Hepatic stellate cell (primary cell): ENCODE measurements at regions not wholly inside any gene's neighbourhood (a gene's known extent, or its start where the extent isn't known, plus 50 kb on each side); places are given as distances from the start of the nearest gene placed in this dataset.

Source experiments
- DNase-seq: peaks from one replicate; pipeline ENCODE4 v3.0.0; 2011; ENCODE audit warnings: low spot score

DNA sequence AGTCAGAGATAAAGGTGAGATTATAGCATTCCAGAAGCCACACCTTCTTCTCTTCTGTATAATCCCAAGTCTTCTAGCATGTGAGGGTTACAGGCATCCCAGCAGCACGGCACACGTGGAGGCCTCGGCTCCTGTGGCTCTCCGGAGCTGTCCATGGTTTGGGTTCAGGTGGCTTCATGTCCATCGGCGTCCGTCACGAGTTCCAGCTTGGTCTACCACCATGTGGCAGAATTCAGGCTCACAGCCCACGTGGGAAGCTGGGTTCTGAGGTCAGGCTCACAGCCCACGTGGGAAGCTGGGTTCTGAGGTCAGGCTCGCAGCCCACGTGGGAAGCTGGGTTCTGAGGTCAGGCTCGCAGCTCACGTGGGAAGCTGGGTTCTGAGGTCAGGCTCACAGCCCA is 378.3 kb upstream of the SALL3 start:
- DNase-seq = no peak

DNA sequence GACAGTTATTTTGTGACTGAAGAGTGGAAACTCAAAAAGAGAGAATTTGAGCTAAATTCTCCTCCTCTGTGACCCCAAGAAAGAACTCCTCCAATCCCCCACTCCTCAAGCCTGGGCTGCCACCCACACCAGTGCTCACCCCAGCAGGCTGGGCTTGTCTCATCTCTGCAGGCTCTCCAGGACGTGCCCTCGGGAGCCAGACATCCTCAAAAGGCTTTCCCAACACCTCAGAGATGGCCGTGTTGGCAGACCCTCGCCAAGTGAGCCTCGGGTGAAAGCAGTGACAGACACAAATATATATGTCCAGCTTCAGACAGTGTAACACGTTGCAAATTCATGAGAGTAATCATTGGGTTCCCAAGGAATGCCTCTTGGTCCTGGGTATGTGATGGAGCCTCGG is 377.7 kb upstream of the SALL3 start:
- no peak for DNase-seq

GRCh38 chr18:78602430-78602829 is 377.2 kb upstream of the SALL3 start:
- DNase-seq = no peak

DNA sequence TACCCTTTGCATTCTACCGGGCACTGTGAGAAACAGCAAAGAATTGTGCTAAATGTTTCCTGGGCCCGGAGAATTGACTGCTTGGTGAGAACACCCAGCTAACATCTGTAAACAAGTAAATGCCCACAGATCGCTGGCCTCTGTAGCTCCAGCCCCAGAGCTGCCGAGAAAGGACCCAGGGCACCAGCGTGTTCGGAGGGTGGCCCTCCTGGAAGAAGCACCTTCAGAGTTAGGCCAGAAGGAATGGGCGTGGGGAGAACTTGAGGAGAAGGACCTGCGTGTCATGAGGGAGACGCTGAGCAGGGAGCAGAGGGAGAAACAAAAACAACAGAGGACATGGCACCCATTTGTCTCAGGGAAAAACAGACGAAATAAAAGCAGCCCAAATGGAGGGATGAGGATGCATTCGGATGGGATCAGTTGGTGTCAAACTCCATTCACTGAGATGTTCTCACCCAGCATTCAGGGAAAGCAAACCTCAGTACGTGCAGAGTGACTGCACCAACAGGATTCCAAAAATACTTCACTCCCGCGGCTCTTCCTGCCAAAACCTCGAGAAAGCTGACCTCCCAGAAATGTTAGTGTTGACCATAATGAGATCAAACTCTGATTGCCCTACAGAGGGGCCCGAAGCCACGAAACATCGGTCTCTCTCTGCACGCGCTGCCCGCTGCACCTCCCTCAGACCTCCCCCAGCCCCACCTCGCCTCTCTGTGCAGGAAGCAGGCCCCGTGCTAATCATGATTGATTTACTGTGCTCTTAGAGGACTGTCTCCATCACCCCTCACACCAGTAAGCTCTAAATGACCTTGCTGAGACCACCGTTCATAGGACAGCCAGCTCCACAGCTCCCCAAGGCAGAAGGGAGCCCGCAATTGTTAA is 376.3 kb upstream of the SALL3 start:
- no peak for DNase-seq

- no peak for DNase-seq
Measured at GRCh38 chr18:78605255-78605654, 374.4 kb upstream of the SALL3 start.

- no peak for DNase-seq
Measured at GRCh38 chr18:78607221-78607620, 372.4 kb upstream of the SALL3 start.

DNA sequence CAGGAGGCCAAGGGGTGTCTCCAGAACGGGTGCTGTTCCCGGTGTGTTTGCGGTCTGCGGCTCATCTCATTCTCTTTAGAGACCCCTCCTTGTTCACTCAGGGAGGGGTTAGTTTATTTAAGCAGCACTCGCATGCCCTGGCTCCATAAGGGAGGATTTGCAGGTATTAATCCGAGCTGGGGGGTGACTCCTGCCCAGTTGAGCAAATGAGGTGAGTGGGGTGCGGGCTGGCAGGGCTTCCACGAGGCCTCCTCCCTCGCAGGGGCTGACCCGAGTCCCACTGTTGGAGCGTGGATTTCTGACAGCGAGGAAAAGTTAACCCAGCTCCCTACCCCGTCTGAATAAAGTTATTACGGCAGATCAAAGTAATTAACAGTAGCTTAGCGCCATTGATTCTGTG is 371.8 kb upstream of the SALL3 start:
- DNase-seq = no peak

GRCh38 chr18:78610179-78610578 is 369.4 kb upstream of the SALL3 start:
- DNase-seq = no peak

GRCh38 chr18:78611201-78611800 is 368.3 kb upstream of the SALL3 start:
- no peak for DNase-seq

DNA sequence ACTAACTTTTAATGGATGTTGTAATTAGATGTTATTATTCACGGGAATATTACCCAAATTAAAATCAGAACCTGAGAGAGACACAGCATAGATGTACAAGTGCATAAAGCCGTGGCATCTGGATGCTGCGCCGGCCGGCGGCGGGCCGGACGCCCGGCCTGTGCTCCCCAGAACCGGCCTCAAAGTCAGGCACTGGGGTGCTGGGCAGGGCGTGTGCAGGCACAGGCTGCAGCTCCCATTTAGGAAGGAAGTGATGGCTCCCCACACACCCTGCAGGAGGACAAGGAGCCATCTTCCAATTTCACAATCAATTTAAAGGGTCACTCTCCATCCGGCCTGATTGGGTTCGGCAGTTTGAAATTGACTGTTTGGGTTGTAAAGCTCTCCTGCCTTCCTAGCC is 367.7 kb upstream of the SALL3 start:
- no peak for DNase-seq

DNA sequence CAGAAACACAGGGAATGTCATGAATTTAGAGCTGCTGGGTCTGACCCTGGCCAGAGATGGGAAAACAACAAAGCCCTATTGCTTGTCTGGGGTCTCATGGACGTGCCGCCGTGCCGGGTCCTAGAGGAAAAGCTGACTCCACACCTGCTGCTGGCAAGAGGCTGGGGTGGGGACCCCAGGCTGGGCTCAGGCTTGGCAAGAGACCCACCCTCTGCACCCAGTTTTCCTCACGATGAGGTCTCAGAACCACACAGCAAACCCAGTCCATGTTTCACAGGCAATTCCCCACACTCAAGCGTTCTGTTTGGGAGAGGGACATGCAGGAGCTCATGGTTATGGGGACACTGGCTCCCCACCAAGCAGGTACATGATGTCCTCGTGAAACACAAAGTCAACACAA is 367.3 kb upstream of the SALL3 start:
- DNase-seq = no peak

- no peak for DNase-seq
Measured at GRCh38 chr18:78612801-78613200, 366.8 kb upstream of the SALL3 start.

- no peak for DNase-seq
Measured at GRCh38 chr18:78618726-78619125, 360.9 kb upstream of the SALL3 start.

- no peak for DNase-seq
Measured at GRCh38 chr18:78619854-78620253, 359.8 kb upstream of the SALL3 start.

DNA sequence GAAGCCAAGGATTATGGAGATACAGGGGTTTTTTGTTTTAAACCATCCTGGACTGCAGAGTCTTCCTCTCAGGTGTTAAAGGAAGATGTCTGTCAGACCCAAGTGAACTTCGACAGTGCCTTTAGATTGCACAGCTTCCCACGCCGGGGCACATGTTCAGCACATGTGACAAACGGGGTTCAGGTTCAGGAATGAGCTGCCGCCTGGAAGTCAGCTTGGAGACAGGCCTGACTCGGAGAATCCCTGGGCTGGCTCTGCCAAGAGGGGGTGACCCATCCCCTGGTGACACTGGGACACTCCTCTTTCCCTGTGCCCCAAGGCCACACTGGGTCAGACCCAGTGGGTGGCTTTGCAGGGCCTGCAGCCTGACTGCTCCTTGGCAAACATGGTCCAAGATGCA is 359.3 kb upstream of the SALL3 start:
- no peak for DNase-seq

DNA sequence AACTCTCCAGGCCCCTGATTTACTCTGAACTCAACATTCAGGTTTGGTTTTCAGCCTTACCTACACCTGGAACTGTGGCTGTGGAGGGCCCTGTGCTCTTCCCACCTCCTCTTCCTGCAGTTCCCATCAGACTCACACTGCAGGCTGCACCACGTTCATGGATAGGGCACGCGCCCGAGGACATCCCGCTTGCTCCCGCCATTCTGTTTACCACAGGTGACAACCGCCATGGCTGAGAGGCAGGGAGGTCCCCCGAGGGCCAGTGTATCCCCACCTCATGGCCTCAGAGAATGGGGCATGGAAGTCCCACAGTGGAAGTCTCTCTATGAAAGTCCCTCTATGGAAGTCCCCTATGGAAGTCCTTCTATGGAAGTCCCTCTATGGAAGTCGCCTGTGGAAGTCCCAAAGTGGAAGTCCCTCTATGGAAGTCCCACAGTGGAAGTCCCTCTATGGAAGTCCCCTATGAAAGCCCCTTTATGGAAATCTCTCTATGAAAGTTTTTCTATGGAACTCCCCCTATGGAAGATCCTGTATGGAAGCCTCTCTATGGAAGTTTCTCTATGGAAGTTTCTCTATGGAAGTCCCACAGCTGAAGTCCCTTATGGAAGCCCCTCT is 358.4 kb upstream of the SALL3 start:
- DNase-seq = no peak

DNA sequence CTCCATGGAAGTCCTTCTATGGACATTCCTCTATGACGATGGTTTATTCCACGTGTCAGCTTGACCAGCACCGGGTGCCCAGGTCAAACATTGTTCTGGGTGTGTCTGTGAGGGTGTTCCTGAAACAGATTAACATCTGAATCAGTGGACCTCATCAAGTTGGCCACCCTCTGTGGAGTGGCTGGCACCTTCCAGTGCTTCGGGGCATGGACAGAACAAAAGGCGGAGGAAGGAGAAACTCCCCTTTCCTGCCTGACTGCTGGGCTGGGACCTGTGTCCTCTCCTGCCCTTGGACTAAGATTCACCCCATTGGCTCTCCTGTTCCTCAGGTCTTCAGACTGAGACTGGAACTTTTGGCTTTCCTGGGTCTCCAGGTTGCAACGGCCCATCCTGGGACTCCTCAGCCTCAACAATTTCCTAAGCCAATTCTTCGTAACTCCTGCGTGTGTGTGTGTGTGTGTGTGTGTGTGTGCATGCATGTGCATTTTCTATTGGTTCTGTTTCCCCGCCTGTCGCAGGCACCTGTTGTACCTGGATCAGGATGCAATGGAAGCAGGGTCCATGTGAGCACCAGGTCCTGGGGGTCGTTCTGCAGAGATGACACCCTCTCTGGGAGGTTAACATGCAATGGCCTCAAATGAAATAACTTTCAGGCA is 357.2 kb upstream of the SALL3 start:
- DNase-seq = no peak

GRCh38 chr18:78622907-78623541 is 356.6 kb upstream of the SALL3 start:
- no peak for DNase-seq

- no peak for DNase-seq
Measured at GRCh38 chr18:78624646-78625279, 354.9 kb upstream of the SALL3 start.

- DNase-seq = no peak
Measured at GRCh38 chr18:78625847-78626246, 353.8 kb upstream of the SALL3 start.

DNA sequence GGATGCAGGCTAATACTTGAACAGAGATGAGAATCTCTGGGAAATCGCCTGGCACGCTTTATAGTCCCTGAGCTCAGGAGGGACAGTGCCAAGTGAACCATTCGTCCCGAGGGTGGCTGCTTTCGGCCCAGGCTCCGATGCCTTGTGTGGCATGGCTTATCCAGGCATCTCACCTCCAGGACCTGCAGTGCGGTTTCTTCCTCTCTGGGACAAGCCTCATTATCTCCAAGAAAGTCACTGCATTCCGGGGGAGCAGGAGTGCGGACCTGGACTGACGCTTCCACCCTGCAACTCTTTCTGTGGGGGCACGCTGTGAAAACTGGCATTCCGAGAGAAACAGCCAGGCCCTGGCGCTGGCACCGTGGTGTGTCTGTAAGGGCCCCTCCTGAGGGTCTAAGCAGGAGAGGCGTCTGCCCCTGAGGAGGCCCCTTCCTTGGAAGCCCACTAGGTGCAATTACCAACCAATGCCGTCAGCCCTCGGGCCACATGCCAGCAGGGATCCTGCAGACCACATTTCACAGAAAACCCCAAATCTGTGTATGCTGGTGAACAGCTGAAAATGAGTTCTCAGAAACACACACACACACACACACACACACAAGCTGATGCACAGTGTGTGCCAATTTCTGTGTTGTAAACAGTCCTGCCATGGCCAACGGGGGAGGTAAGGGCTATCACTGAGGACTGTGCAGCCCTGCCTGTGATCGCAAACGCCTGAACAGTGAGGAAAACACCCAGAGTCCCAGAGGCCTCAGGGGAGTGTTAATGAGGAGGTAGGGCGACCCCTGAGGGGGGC is 351.9 kb upstream of the SALL3 start:
- no peak for DNase-seq
